GM19463 (cell line): ENCODE measurements at regions not wholly inside any gene's neighbourhood (a gene's known extent, or its start where the extent isn't known, plus 50 kb on each side); places are given as distances from the start of the nearest gene placed in this dataset.
A peak's percentile ranks its signal among the peaks of the same experiment; 100 is the strongest.

Source experiments
- ATAC-seq: cut with Tn5 transposase; IDR thresholded peaks from one replicate; pipeline ENCODE4 v1.9.1; 2021; ENCODE audit warnings: mild to moderate bottlenecking, moderate library complexity; ENCODE audit not compliant: unreplicated experiment

- no peak for ATAC-seq
These were observed 232.0 kb downstream of the SNCA start for GRCh38 chr4:89604951-89605350.

- no peak for ATAC-seq
These were observed 237.9 kb downstream of the SNCA start for GRCh38 chr4:89599026-89599425.

GRCh38 chr4:89598602-89599001 is 238.4 kb downstream of the SNCA start:
- ATAC-seq = peak; percentile 42

GRCh38 chr4:89595125-89595789 is 241.7 kb downstream of the SNCA start:
- ATAC-seq = no peak

GRCh38 chr4:89590128-89590527 is 246.8 kb downstream of the SNCA start:
- ATAC-seq = no peak

- ATAC-seq = no peak
These were observed 248.5 kb downstream of the SNCA start for GRCh38 chr4:89588421-89588820.

- no peak for ATAC-seq
These were observed 249.6 kb downstream of the SNCA start for GRCh38 chr4:89587364-89587763.

- no peak for ATAC-seq
These were observed 250.1 kb downstream of the SNCA start for GRCh38 chr4:89586864-89587263.

- ATAC-seq = no peak
These were observed 250.6 kb downstream of the SNCA start for GRCh38 chr4:89586318-89586717.

- ATAC-seq = no peak
These were observed 254.0 kb downstream of the SNCA start for GRCh38 chr4:89582756-89583505.

GRCh38 chr4:89579771-89580170 is 257.2 kb downstream of the SNCA start:
- ATAC-seq = no peak

GRCh38 chr4:89576246-89576645 is 260.7 kb downstream of the SNCA start:
- ATAC-seq = no peak

- ATAC-seq = no peak
These were observed 261.1 kb downstream of the SNCA start for GRCh38 chr4:89575840-89576239.

- no peak for ATAC-seq
These were observed 262.8 kb downstream of the SNCA start for GRCh38 chr4:89574176-89574575.

- no peak for ATAC-seq
These were observed 263.3 kb downstream of the SNCA start for GRCh38 chr4:89573656-89574055.

GRCh38 chr4:89572224-89572858 is 264.6 kb downstream of the SNCA start:
- ATAC-seq = no peak

GRCh38 chr4:89570931-89571330 is 263.3 kb upstream of the GPRIN3 start:
- no peak for ATAC-seq

GRCh38 chr4:89567936-89568335 is 260.3 kb upstream of the GPRIN3 start:
- no peak for ATAC-seq

- peak; percentile 96 for ATAC-seq
These were observed 255.8 kb upstream of the GPRIN3 start for GRCh38 chr4:89563431-89563830.

- no peak for ATAC-seq
These were observed 255.1 kb upstream of the GPRIN3 start for GRCh38 chr4:89562746-89563145.

- ATAC-seq = no peak
These were observed 253.4 kb upstream of the GPRIN3 start for GRCh38 chr4:89561048-89561447.

- no peak for ATAC-seq
These were observed 250.5 kb upstream of the GPRIN3 start for GRCh38 chr4:89558147-89558546.
